GM18868 (cell line): ENCODE measurements at regions not wholly inside any gene's neighbourhood (a gene's known extent, or its start where the extent isn't known, plus 50 kb on each side); places are given as distances from the start of the nearest gene placed in this dataset.

Experiments
- ATAC-seq: cut with Tn5 transposase; IDR thresholded peaks from one replicate; pipeline ENCODE4 v1.9.1; 2021; ENCODE audit warnings: mild to moderate bottlenecking, moderate library complexity; ENCODE audit not compliant: unreplicated experiment

- ATAC-seq: no peak
Measured at GRCh38 chr10:58932577-58933314, 243.7 kb upstream of the PHYHIPL start.

- no peak for ATAC-seq
Measured at GRCh38 chr10:58936364-58936763, 240.1 kb upstream of the PHYHIPL start.

- ATAC-seq: no peak
Measured at GRCh38 chr10:58937423-58937822, 239.0 kb upstream of the PHYHIPL start.

- no peak for ATAC-seq
Measured at GRCh38 chr10:58942724-58943123, 233.7 kb upstream of the PHYHIPL start.

- ATAC-seq: no peak
Measured at GRCh38 chr10:58943256-58943890, 233.1 kb upstream of the PHYHIPL start.

- no peak for ATAC-seq
Measured at GRCh38 chr10:58943960-58944359, 232.5 kb upstream of the PHYHIPL start.

- ATAC-seq: no peak
Measured at GRCh38 chr10:58948303-58948702, 228.1 kb upstream of the PHYHIPL start.

GRCh38 chr10:58950618-58951017, 225.8 kb upstream of the PHYHIPL start:
- no peak for ATAC-seq

GRCh38 chr10:58951087-58951486, 225.4 kb upstream of the PHYHIPL start:
- no peak for ATAC-seq

- ATAC-seq: no peak
Measured at GRCh38 chr10:58951746-58952145, 224.7 kb upstream of the PHYHIPL start.

GRCh38 chr10:58952162-58952601, 224.3 kb upstream of the PHYHIPL start:
- no peak for ATAC-seq

- ATAC-seq: peak; percentile 79
Measured at GRCh38 chr10:58952747-58953466, 223.5 kb upstream of the PHYHIPL start.

GRCh38 chr10:58954178-58954577, 222.3 kb upstream of the PHYHIPL start:
- no peak for ATAC-seq

- no peak for ATAC-seq
Measured at GRCh38 chr10:58955615-58956014, 220.8 kb upstream of the PHYHIPL start.

GRCh38 chr10:58956926-58957325, 219.5 kb upstream of the PHYHIPL start:
- ATAC-seq: no peak

GRCh38 chr10:58957517-58957916, 218.9 kb upstream of the PHYHIPL start:
- ATAC-seq: no peak

GRCh38 chr10:58963101-58963534, 213.3 kb upstream of the PHYHIPL start:
- ATAC-seq: no peak

- ATAC-seq: no peak
Measured at GRCh38 chr10:58963723-58964124, 212.7 kb upstream of the PHYHIPL start.

GRCh38 chr10:58965855-58966254, 210.6 kb upstream of the PHYHIPL start:
- ATAC-seq: no peak

- ATAC-seq: peak; percentile 68
Measured at GRCh38 chr10:58967551-58968388, 208.7 kb upstream of the PHYHIPL start.

GRCh38 chr10:58968389-58968755, 208.1 kb upstream of the PHYHIPL start:
- no peak for ATAC-seq
